SH-SY5Y (cell line): ENCODE measurements at regions not wholly inside any gene's neighbourhood (a gene's known extent, or its start where the extent isn't known, plus 50 kb on each side); places are given as distances from the start of the nearest gene placed in this dataset.

Experiments used
- GATA2 ChIP-seq: IDR thresholded peaks from 2 replicates; pipeline ENCODE4 v1.6.1; 2011; ENCODE audit warnings: mild to moderate bottlenecking, low read depth, low read length
- GATA3 ChIP-seq: IDR thresholded peaks from 2 replicates; pipeline ENCODE4 v1.6.1; 2011; ENCODE audit warnings: low read depth, mild to moderate bottlenecking, low read length, moderate library complexity

GRCh38 chr13:83298617-83299016, 583.7 kb downstream of the SLITRK1 start:
- TF ChIP-seq GATA3 = no peak
- TF ChIP-seq GATA2 = no peak

- TF ChIP-seq GATA2 = no peak
- no peak for TF ChIP-seq GATA3
These were observed 584.5 kb downstream of the SLITRK1 start for GRCh38 chr13:83297586-83298290.

- TF ChIP-seq GATA2 (no peak), GATA3 (no peak)
These were observed 586.6 kb downstream of the SLITRK1 start for GRCh38 chr13:83295686-83296085.

GRCh38 chr13:83286737-83287136, 595.5 kb downstream of the SLITRK1 start:
- no peak for TF ChIP-seq GATA3
- TF ChIP-seq GATA2 = no peak

- no peak for TF ChIP-seq GATA3
- TF ChIP-seq GATA2 = no peak
These were observed 600.6 kb downstream of the SLITRK1 start for GRCh38 chr13:83281654-83282053.

- TF ChIP-seq GATA3 (no peak), GATA2 (no peak)
These were observed 607.6 kb downstream of the SLITRK1 start for GRCh38 chr13:83274679-83275078.

GRCh38 chr13:83272652-83273240, 609.5 kb downstream of the SLITRK1 start:
- TF ChIP-seq GATA2 (no peak), GATA3 (no peak)

- TF ChIP-seq GATA2 = no peak
- TF ChIP-seq GATA3 = no peak
These were observed 610.2 kb downstream of the SLITRK1 start for GRCh38 chr13:83272076-83272475.

- no peak for TF ChIP-seq GATA2
- TF ChIP-seq GATA3 = no peak
These were observed 617.0 kb downstream of the SLITRK1 start for GRCh38 chr13:83265279-83265678.

GRCh38 chr13:83248751-83249150, 633.5 kb downstream of the SLITRK1 start:
- no peak for TF ChIP-seq GATA3
- no peak for TF ChIP-seq GATA2

GRCh38 chr13:83232626-83233025, 649.6 kb downstream of the SLITRK1 start:
- TF ChIP-seq GATA2 (no peak), GATA3 (no peak)

GRCh38 chr13:83229574-83230305, 652.5 kb downstream of the SLITRK1 start:
- no peak for TF ChIP-seq GATA3
- no peak for TF ChIP-seq GATA2

GRCh38 chr13:83223546-83223945, 658.7 kb downstream of the SLITRK1 start:
- TF ChIP-seq GATA3 (no peak), GATA2 (no peak)

- TF ChIP-seq GATA3 (no peak), GATA2 (no peak)
These were observed 660.4 kb downstream of the SLITRK1 start for GRCh38 chr13:83221813-83222241.

- no peak for TF ChIP-seq GATA2
- no peak for TF ChIP-seq GATA3
These were observed 661.0 kb downstream of the SLITRK1 start for GRCh38 chr13:83221256-83221655.

GRCh38 chr13:83220241-83220640, 662.0 kb downstream of the SLITRK1 start:
- TF ChIP-seq GATA3 (no peak), GATA2 (no peak)
